ENCODE measurements at regions not wholly inside any gene's neighbourhood (a gene's known extent, or its start where the extent isn't known, plus 50 kb on each side); places are given as distances from the start of the nearest gene placed in this dataset.

DNA sequence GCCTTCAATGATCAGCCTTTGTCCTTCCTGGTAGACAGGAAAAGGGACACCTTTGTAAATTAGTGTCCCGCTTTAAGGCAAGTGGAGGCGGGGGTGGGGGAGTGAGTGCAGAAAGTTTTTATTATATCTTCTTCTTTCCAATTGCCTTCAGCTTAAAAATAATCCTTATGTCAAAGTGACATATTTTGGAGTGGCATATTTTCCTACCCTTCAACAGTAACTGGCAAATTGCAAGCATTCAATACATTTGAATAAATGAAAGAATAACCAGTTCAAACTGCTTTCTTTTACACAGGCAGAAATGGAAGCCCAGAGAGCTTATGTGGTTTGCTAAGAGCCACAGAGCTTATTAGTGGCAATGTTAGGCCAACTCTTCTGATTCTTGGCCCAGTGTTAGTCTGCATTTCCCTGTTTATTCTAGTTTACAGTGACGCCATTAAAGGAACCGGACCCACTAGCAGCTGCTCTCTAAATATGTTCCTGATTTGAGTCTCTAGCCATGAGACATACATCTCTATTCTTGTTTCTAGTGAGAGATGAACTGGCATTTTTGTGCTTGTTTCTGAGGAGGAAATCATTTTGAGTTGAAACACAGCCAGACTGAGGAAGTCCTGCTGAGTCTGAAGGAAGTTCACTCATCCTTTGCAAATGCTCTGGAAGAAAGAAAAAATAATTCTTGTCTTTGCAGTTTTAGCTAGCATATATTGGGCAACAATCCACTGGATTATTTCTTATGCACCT lies 468.7 kb downstream of the NOVA1 start:
- DNase-seq (ENCODE audit: low spot score) = no peak

DNA sequence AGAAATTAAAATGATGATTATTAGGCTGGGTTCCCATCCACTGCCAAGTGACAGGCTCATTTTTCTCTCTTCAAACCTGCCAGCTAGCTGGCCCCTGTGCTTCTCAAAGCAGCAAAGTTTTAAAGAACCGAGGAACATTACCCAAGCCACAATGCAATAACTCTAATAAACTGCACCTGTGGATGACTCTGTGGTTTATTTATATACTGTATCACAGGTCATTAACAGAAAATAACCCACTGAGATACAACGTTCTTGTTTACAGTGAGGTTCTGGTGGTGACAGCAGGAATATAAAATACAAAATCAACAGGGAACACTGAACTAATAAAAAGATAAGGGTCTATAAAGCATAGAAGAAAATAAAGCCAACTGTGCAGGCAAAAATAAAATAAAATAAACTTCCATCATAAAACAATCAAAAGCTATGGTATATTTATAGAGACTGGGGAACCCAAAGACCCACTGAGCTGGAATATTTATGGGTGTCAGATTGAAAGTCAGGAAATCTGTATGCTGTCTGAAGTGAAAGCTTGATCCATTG lies 472.9 kb downstream of the NOVA1 start:
- DNase-seq (ENCODE audit: low spot score) = no peak

DNA sequence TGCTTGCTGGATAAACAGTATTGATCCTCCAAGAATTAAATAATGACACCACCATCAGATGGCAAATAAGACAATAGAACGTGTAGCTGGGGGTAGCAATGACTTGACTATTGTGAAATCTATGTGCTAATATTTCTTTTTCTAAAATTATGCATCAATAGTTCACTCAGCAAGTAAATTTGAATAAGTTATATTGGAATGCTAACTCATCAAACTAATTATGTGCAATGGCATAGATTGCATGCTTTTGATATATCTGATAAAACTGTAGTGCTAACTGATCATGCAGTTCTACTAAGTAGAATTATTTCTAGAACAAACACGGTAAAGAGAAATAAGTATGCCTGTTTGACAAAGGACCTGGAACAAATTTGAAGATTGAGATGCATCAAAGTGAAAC lies 474.4 kb downstream of the NOVA1 start:
- DNase-seq (ENCODE audit: low spot score) = no peak

DNA sequence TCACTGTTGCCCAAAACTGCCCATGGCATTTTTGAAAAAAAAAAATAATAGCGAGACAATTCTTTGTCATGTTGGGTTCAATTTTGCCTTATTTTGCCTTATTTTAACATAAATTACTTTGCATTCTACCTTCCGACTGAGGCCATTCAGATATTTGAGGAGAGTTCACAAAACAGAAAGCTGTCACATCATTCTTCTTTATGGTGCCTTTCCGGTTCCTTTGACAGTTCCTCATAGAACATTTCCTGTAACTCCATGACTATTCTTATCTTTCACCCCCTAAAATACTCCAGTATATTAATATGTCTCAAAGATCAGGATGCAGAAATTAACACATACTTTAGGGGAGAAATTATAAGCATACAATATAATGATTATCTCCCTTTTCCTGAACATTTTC lies 476.7 kb downstream of the NOVA1 start:
- DNase-seq (ENCODE audit: low spot score) = no peak

DNA sequence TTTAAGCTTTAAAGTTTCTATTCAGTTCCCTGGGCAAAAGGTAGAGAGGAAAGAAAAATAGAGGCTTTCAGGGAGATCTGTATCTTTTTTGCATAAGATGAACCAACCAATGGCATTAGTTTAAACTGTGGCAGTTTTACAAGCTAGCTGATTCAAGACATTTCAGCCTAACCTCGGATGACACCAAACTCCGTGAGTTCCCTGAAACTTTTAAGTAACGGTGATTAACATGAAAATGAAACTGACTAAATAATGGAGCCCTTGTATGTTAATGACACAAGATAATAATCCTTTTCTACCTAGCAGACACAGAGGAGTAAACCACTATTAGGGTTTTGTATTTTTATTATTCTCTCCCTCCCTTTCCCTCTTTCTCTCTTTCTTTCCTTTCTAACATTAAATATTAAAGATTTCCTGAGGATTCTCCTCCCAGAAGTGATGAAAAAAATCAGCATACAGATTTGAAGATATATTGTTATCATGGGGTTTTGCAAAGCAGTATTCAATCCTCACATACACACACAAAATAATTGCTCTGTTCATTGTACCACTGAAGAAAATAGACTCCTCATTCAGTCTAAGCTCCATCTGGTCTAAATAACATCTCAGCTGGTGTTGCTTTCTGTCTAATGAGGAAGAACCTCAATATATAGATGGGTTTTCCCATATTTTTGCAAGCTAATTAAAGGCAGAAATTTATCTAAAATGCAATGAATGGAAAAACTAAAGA lies 483.8 kb downstream of the NOVA1 start:
- DNase-seq (ENCODE audit: low spot score) = no peak

DNA sequence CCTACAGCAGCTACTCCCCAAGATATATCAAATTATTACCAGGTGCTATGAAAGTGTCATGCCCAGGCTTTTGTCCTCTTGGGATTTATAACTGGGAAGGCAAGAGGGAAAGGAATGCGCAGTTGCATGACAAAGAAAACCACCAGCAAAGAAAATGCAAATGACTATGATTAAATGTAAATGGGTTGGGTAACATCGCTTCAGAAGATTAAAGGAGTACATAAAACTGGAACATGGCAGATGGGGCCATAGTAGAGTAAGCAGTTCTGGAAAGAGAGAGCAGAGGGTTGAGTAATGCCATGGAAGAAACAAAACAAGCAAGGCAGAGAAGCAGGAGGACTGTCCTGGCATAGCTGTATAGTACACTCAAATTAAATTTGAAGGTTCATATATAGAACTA lies 493.1 kb downstream of the NOVA1 start:
- DNase-seq (ENCODE audit: low spot score) = no peak

DNA sequence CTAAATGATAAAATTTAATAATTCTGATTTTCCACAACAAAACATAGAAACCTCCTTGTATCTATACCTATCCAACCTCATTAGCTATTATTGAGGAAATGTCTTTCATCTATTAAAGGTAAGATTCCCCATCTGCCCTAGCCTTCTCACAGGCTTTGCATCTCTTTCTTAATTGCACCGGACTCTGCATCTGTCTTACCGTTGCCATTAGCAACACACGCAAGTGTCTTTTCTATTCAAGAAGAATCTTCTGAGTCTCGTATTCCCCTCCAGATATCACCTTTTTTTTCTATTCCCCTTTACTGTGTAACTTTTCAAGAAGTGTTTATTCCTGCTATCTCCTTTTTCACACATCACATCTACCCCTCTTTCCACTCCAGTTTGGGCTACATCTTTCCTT lies 500.0 kb downstream of the NOVA1 start:
- DNase-seq (ENCODE audit: low spot score) = no peak

DNA sequence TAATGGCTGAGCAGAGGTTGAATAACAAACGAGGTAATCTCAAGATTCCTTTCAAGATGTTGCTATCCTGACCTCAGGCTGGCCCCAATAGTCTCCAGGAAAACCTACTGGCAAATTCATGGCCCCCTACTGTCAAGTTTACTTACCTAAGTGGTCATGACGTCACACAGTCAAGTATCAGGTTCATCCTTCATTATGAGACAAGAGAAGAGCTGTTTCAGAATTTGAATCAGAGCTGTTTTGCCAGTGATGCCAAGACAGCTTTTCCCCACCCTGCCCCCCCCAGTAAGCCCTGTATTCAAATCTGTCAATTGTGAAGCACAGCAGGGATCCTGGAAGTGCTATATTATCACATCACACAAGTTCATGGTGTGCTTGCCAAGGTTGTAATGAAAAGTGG lies 509.6 kb downstream of the NOVA1 start:
- DNase-seq (ENCODE audit: low spot score) = no peak

DNA sequence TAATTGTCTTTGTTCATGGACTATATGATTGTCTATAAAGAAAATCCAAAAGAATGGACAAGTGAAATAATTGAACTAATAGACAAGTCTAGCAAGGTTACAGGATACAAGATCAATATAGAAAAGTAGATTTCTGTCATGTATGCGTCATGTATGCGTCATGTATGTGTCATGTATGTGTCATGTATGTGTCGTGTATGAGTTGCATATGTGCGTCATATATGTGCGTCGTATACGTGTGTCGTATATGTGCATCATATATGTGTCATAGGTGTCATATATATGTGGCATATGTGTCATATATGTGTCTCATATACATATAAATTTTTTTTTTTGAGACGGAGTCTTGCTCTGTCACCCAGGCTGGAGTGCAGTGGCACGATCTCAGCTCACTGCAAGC lies 516.8 kb downstream of the NOVA1 start:
- no peak for DNase-seq (ENCODE audit: low spot score)

DNA sequence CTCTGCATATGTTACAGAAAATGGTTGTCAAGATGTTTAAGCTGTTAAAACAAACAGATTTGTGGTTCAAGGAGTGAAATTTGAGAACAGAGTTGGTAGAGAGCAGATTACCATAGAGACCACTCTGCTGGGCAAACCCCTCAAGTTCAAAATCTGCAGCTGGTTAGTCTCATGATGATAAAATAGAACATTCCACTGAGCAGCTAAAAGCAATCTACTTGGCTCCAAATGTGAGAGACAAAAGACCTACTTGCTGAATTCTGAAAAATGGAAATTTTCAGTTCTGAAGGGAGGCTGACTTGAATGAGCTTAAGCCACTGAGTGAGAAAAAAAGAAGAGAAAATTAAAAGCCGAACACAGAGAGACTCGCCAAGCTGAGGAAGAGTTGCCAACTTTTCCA lies 519.3 kb downstream of the NOVA1 start:
- no peak for DNase-seq (ENCODE audit: low spot score)

DNA sequence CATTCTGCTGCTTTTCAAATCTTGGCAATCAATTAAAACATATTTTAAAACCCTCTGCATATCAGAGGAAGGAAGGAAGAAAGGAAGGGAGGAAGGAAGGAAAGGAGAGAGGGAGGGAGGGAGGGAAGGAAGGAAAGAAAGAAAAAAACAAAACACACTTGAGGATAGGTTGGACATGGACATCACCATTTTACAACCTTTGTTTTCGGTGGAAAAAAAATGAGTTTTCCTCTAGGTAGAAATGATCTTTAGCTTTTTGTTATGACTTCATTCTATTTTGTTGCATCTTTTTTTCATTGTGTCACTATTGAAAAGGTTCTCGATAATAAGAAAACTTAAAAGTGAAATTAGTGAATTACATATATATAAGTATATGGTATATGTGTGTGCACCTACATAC lies 522.9 kb downstream of the NOVA1 start:
- no peak for DNase-seq (ENCODE audit: low spot score)

DNA sequence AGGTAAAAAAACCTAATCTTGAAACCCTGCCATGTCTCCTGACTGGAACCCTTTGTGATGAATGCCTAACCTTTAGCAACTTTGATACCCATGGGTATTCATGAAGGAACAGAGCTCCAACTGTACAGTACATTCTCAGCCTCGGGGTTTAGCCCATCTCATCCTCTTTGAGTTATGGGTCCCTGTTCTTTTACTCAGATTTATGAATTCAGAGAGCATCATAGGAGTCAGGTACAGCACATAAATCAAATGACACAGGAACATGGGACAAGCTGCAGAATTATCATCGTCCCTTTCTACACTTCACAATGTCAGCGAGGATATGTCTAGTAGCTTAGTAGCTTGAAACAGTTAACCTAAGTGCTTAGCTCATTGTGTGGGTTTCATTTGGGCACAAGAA lies 527.4 kb downstream of the NOVA1 start:
- DNase-seq (ENCODE audit: low spot score) = no peak

DNA sequence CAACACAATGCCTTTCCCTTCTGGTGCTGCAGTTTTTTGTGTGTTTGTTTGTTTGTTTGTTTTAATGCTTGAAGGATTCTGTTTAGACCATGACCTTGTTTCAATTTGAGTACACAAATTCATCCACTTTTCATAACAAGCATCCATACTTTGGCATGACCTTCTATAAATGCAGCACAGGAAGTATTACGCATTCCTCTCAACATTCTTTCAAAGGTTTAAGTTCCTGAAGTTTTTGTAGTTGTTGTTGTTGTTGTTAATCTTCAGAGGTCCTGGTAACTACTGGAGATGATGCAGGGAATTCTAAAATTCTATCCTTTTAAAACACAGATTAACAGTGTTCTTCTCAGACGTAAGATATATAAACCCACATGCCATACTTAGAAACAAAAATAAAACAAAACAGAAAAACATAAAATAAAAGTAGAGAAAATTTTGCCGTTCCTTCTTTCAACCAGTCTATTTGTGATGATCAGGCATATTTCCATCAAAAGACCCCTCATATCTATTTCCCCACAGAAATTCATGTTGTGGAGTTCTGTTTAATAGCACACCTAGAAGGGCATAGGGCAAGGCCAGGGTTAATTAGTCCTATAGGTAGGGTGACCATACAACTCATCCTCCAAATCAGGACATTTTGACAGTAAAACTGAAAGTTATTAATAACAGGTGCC lies 529.9 kb downstream of the NOVA1 start:
- no peak for DNase-seq (ENCODE audit: low spot score)

DNA sequence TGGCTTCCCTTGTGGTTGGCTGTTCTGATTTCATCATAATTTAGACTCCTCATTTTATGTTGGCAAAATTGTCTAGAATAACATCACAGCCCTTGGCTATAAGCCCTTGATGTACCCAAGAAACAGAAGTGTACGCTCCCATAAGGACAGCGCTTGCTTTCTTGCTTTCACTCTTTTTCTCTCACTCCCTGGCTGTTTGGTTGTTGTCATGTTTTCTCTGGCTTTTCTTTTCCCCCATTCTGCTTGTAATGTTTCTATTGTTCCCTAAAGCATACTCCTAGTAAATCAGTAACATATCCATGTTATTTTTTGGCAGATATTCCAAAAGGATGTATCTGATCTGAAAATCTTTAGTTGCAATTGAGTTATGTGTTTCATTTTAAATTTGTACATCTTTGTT lies 530.5 kb downstream of the NOVA1 start:
- no peak for DNase-seq (ENCODE audit: low spot score)

DNA sequence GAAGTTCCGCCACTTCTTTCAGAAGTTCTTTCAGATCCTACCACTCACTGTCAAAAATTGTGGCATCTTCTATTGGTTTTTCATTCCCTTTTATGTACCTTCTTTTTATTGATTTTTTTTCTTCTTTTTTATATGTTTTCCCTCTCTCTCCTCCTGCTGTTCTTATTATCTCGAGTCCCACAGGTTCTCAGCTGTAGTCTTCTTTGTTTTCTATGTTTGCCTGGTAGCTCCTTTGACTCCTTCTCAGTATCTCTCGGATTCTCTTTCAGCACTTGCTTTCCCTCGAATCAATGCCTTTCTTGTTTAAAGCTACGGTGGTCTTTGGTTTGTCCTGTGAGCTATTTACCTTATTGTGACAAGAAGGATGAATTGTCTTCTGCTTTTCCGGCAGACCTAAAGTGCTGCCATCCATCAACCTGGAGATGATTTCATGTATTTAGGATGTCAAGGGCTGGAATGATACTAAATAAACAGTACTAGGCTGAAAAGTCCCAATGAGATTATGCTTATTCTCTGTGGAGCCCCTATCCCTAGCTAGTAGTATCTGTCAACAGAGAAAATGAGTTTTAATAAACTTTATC lies 541.7 kb downstream of the NOVA1 start:
- no peak for DNase-seq (ENCODE audit: low spot score)

DNA sequence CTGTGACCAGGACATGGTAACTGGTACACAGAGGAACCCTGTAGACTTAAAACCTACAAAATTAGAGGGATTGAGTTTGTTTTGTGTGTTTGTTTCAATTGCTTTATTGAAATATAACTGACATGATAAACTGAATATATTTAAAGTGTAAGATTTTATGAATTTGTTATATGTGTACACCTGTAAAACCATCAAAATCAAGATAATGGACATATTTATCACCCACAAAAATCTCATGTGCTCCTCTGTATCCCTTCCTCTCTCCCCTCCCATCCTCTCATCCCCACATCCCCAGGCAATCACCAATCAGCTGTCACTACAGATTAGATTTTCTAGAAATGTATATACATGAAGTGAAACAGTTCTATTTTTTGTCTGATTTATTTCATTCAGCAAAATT lies 565.5 kb downstream of the NOVA1 start:
- no peak for DNase-seq (ENCODE audit: low spot score)

DNA sequence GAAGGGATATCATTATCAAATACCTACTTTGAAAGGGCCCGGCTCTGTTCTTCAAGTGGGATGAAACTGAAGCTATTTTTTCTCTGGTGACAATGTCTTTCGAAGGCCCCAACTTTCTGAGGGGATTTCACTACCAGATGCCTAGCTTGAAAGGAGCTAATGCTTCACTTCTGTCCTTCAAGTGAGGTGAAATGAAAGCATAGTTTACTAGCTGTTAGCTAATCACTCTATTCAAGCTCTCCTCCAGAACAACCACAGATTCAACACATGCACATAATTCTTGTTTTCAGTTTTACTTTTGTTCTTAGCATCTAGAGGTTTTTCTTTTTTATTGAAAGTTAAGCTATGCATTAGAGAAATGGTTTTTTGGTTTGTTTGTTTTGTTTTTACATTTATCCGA lies 571.4 kb downstream of the NOVA1 start:
- DNase-seq (ENCODE audit: low spot score) = no peak

DNA sequence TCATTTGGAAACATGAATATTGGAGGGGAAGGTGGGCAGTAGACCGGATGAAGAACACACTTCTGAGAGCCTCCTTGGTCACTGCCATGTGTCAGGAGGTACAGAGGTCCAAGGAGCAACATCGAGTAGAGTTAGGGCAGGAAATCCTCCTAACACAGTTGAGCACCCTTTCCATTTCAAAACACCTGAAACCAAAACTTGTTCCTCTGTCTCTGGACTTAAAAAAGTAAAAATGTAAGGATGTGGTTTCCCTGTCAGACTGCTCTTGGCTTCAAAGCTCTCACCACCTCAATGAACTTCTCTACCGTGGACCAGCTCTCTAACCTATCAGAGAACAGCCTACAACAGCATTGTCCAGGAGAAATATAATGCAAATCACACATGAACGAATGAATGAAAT lies 573.9 kb downstream of the NOVA1 start:
- DNase-seq (ENCODE audit: low spot score) = no peak

DNA sequence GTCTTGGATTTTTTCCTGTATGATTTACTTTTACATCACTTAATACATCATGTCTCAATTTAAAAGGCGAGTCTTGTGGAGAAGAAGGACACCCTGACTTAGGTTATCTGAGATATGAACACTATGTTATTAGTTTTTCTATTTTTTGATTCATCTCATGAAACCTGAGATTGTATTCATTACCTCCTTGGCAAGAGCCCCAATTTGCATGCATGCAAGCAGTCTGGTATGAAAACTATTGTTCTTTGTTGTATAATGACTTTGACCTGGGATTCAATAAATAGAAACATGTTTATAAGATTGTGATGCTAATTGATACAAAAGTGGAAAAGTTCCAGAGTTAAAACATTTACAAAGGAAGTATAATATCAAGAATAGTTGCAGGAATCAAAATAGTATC lies 576.1 kb downstream of the NOVA1 start:
- no peak for DNase-seq (ENCODE audit: low spot score)

DNA sequence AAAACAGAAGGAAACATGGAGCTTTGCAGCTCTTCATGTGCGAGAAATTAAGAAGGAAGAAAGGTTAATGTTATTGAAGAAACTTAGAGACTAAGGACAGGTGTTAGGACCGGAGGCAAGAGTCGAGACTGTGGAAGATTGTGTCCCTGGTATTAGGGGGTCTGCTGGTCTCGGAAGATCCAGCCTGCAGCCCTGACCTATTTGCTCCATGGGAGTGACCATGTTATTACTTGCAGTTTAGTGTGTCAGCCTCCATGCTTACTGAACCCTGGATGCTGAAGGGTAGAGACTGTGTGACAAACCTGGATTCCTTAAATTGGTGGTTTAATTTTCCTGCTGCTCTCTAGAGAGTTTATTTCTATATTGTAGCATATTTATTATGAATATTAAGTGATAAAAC lies 580.6 kb downstream of the NOVA1 start:
- no peak for DNase-seq (ENCODE audit: low spot score)

DNA sequence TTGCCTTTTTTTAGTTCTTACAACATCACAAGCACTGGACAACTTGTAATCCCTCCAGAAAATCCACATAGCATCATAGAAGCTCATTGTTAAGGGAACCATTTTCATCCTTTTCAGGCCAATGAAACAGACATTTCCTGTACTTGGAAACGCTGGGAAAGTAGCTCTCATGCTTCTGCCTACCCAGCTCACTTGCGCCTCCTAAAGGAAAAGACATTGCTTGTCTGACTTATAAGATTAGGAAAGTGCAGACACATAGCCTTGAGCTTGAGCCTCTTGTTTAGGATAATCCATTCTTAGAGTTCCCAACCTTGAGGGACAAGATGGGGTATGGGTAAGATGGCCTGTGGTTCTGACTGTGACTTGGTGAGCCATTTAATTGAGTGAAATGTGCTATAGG lies 589.5 kb downstream of the NOVA1 start:
- no peak for DNase-seq (ENCODE audit: low spot score)

DNA sequence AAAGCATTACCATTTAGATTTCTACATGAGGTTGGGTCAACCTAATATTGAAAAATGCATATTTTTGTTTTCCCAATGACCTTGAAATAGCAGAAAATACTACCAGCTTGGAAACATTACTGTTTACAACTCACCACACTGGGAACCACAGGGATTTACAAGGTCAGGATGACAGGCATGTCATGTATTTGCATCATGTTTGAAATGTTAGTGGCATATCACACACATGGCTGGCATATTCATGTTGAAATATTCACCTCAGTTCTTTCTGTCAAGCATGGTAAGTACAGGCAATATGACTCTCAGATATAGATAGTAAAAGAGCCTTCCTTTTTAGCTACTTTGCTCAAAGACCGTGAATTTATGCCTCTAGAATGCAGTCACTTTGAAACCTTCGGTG lies 593.5 kb downstream of the NOVA1 start:
- no peak for DNase-seq (ENCODE audit: low spot score)

DNA sequence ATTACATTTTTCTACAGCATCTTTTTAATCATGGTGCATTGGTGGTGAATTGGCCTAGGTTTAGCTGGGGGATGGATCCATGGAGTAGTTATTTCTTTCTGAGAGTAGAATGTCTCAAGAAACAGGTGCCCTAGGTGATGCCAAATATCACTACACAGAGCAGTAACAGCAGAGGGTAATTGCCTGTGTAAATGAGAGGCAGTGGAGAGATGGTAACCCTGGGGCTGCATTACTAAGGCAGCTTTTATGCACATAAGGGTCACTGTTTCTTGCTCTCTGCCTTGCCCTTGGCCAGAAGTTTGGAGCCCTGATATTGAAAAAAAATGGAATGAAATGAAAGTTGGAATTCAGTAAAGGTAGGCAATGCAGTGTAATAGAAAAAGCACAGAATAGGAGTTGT lies 604.0 kb downstream of the NOVA1 start:
- no peak for DNase-seq (ENCODE audit: low spot score)
